HEK293 (cell line): ENCODE measurements at regions not wholly inside any gene's neighbourhood (a gene's known extent, or its start where the extent isn't known, plus 50 kb on each side); places are given as distances from the start of the nearest gene placed in this dataset.

Experiments used
- CTCF ChIA-PET: fragments of 350-600 bp; formaldehyde crosslinking; extraction: SDS; loops from one replicate; lab custom pipeline; 2021; ENCODE audit warnings: antibody characterized with exemption; lab: Yijun Ruan, JAX
- POLR2A ChIA-PET: fragments of 300-600 bp; formaldehyde crosslinking; extraction: SDS; loops from one replicate; lab custom pipeline; 2020; ENCODE audit warnings: antibody characterized with exemption, inconsistent platforms; lab: Yijun Ruan, JAX
- H3K27ac ChIP-seq: fragments of 200-500 bp; sonication (Bioruptor generic); 2 replicates; pipeline ENCODE4 v1.5.1; 2014; ENCODE audit warnings: low read depth, low read length, control low read depth, inconsistent platforms; ENCODE audit errors: extremely low read depth
- H3K36me3 ChIP-seq, 2 experiments: fragments of 200-500 bp in 1 of 2; sonication (Bioruptor generic) in 1 of 2; 1 replicate in 1 of 2; 2 replicates in 1 of 2; pipeline ENCODE4 v1.5.1; 2014 to 2017; ENCODE audit warnings: inconsistent platforms in 2 of 2, low read length in 2 of 2; ENCODE audit not compliant: control insufficient read depth in 2 of 2, insufficient read depth in 1 of 2
- H3K4me1 ChIP-seq: fragments of 200-500 bp; sonication (Bioruptor generic); 2 replicates; pipeline ENCODE4 v1.5.1; 2014; ENCODE audit warnings: mild to moderate bottlenecking, low read length, inconsistent platforms; ENCODE audit not compliant: control insufficient read depth, insufficient read depth
- H3K4me3 ChIP-seq: 2 replicates; pipeline ENCODE4 v1.5.1; 2011; ENCODE audit warnings: low read depth, mild to moderate bottlenecking, control low read depth, low read length, moderate library complexity
- H3K9me3 ChIP-seq: fragments of 200-500 bp; sonication (Bioruptor generic); 2 replicates; pipeline ENCODE4 v1.5.1; 2014; ENCODE audit warnings: low read depth, low read length, inconsistent platforms; ENCODE audit not compliant: control insufficient read depth, insufficient read depth
- GFI1B ChIP-seq: fragments of 450-650 bp; formaldehyde crosslinking; IDR thresholded peaks from 2 replicates; pipeline ENCODE4 v1.5.1; 2016; ENCODE audit warnings: missing biosample characterization, missing genetic modification characterization
- KLF7 ChIP-seq: fragments of 450-650 bp; formaldehyde crosslinking; IDR thresholded peaks from 2 replicates; pipeline ENCODE4 v1.5.1; 2016; ENCODE audit warnings: missing biosample characterization, missing genetic modification characterization, borderline replicate concordance
- KLF8 ChIP-seq: fragments of 450-650 bp; formaldehyde crosslinking; IDR thresholded peaks from 2 replicates; pipeline ENCODE4 v1.5.1; 2016; ENCODE audit warnings: missing biosample characterization, missing genetic modification characterization
- PRDM4 ChIP-seq: fragments of 450-650 bp; formaldehyde crosslinking; IDR thresholded peaks from 2 replicates; pipeline ENCODE4 v1.5.1; 2017; ENCODE audit warnings: missing biosample characterization, missing genetic modification characterization
- SETDB1 ChIP-seq: IDR thresholded peaks from one replicate; pipeline ENCODE4 v1.6.1; 2017; ENCODE audit warnings: mild to moderate bottlenecking, low read length, moderate library complexity, mixed read lengths; ENCODE audit not compliant: insufficient read length
- YY1 ChIP-seq: fragments of 450-650 bp; formaldehyde crosslinking; IDR thresholded peaks from 2 replicates; pipeline ENCODE4 v1.5.1; 2018; ENCODE audit warnings: missing biosample characterization, missing genetic modification characterization
- ZIC2 ChIP-seq: fragments of 450-650 bp; formaldehyde crosslinking; IDR thresholded peaks from 2 replicates; pipeline ENCODE4 v1.5.1; 2016; ENCODE audit warnings: missing biosample characterization, missing genetic modification characterization
- ZNF121 ChIP-seq: fragments of 450-650 bp; formaldehyde crosslinking; IDR thresholded peaks from 2 replicates; pipeline ENCODE4 v1.5.1; 2016; ENCODE audit warnings: missing biosample characterization, missing genetic modification characterization
- ZNF140 ChIP-seq: fragments of 450-650 bp; formaldehyde crosslinking; IDR thresholded peaks from 2 replicates; pipeline ENCODE4 v1.5.1; 2016; ENCODE audit warnings: missing biosample characterization, missing genetic modification characterization
- ZNF175 ChIP-seq: fragments of 450-650 bp; formaldehyde crosslinking; IDR thresholded peaks from 2 replicates; pipeline ENCODE4 v1.5.1; 2016; ENCODE audit warnings: missing biosample characterization, missing genetic modification characterization
- ZNF26 ChIP-seq: fragments of 450-650 bp; formaldehyde crosslinking; IDR thresholded peaks from 2 replicates; pipeline ENCODE4 v1.5.1; 2016; ENCODE audit warnings: missing biosample characterization, missing genetic modification characterization
- ZNF292 ChIP-seq: fragments of 450-650 bp; formaldehyde crosslinking; IDR thresholded peaks from 2 replicates; pipeline ENCODE4 v1.5.1; 2016; ENCODE audit warnings: low read depth, missing biosample characterization, missing genetic modification characterization, borderline replicate concordance
- ZNF302 ChIP-seq: fragments of 450-650 bp; formaldehyde crosslinking; IDR thresholded peaks from 2 replicates; pipeline ENCODE4 v1.5.1; 2016; ENCODE audit warnings: missing biosample characterization, missing genetic modification characterization, low read depth
- ZNF404 ChIP-seq: fragments of 450-650 bp; formaldehyde crosslinking; IDR thresholded peaks from 2 replicates; pipeline ENCODE4 v1.5.1; 2017; ENCODE audit warnings: missing biosample characterization, missing genetic modification characterization
- ZNF426 ChIP-seq: fragments of 450-650 bp; formaldehyde crosslinking; IDR thresholded peaks from 2 replicates; pipeline ENCODE4 v1.5.1; 2017; ENCODE audit warnings: missing biosample characterization, missing genetic modification characterization, mild to moderate bottlenecking, inconsistent platforms, moderate library complexity
- ZNF433 ChIP-seq: fragments of 450-650 bp; formaldehyde crosslinking; IDR thresholded peaks from 2 replicates; pipeline ENCODE4 v1.5.1; 2016; ENCODE audit warnings: missing biosample characterization, missing genetic modification characterization, low read depth
- ZNF473 ChIP-seq: fragments of 450-650 bp; formaldehyde crosslinking; IDR thresholded peaks from 2 replicates; pipeline ENCODE4 v1.5.1; 2017; ENCODE audit warnings: missing biosample characterization, missing genetic modification characterization
- ZNF48 ChIP-seq: fragments of 450-650 bp; formaldehyde crosslinking; IDR thresholded peaks from 2 replicates; pipeline ENCODE4 v1.5.1; 2016; ENCODE audit warnings: missing biosample characterization, missing genetic modification characterization
- ZNF510 ChIP-seq: fragments of 450-650 bp; formaldehyde crosslinking; IDR thresholded peaks from 2 replicates; pipeline ENCODE4 v1.5.1; 2018; ENCODE audit warnings: mild to moderate bottlenecking, missing genetic modification characterization, missing biosample characterization; ENCODE audit not compliant: insufficient replicate concordance
- ZNF585B ChIP-seq: fragments of 450-650 bp; formaldehyde crosslinking; IDR thresholded peaks from 2 replicates; pipeline ENCODE4 v1.5.1; 2016; ENCODE audit warnings: missing biosample characterization, missing genetic modification characterization
- ZNF624 ChIP-seq: fragments of 450-650 bp; formaldehyde crosslinking; IDR thresholded peaks from 2 replicates; pipeline ENCODE4 v1.5.1; 2017; ENCODE audit warnings: missing biosample characterization, missing genetic modification characterization
- ZNF654 ChIP-seq: fragments of 450-650 bp; formaldehyde crosslinking; IDR thresholded peaks from 2 replicates; pipeline ENCODE4 v1.5.1; 2016; ENCODE audit warnings: low read depth, missing biosample characterization, missing genetic modification characterization
- ZNF658 ChIP-seq: fragments of 450-650 bp; formaldehyde crosslinking; IDR thresholded peaks from 2 replicates; pipeline ENCODE4; 2016; ENCODE audit warnings: missing biosample characterization, missing genetic modification characterization
- ZNF776 ChIP-seq: fragments of 450-650 bp; formaldehyde crosslinking; IDR thresholded peaks from 2 replicates; pipeline ENCODE4 v1.5.0; 2017; ENCODE audit warnings: missing biosample characterization, missing genetic modification characterization, borderline replicate concordance
- ZNF785 ChIP-seq: fragments of 450-650 bp; formaldehyde crosslinking; IDR thresholded peaks from 2 replicates; pipeline ENCODE4 v1.5.1; 2016; ENCODE audit warnings: missing biosample characterization, missing genetic modification characterization
- ZNF791 ChIP-seq: fragments of 450-650 bp; formaldehyde crosslinking; IDR thresholded peaks from 2 replicates; pipeline ENCODE4 v1.5.1; 2016; ENCODE audit warnings: missing biosample characterization, missing genetic modification characterization

- ChIA-PET POLR2A (no interaction called here), CTCF (interaction anchor here (0.7 to 1.4 kb wide), 3 partner anchors 12 to 749 kb away, joined by 3 to 4 read pairs (median 3); no protein-coding TSS in a partner anchor)
- Histone ChIP-seq H3K36me3 (no peaks in the 10 kb centered on the region), H3K4me1 (no peaks in the 10 kb centered on the region), H3K4me3 (no peak overlapping the region), H3K9me3 (no peaks in the 10 kb centered on the region), H3K27ac (no peak overlapping the region)
- no peak for TF ChIP-seq ZNF585B (tag by site-specific recombination)
- TF ChIP-seq SETDB1, result no peak
- TF ChIP-seq ZNF785 (tag by site-specific recombination), result no peak
- TF ChIP-seq ZNF510 (tag by site-specific recombination), result no peak
- TF ChIP-seq ZNF433 (tag by site-specific recombination), result no peak
- TF ChIP-seq ZNF175 (tag by site-specific recombination), result no peak
- no peak for TF ChIP-seq GFI1B (tag by site-specific recombination)
- TF ChIP-seq ZNF776 (tag by site-specific recombination), result no peak
- TF ChIP-seq ZNF121 (tag by site-specific recombination), result no peak
- TF ChIP-seq ZNF48 (tag by site-specific recombination), result no peak
- TF ChIP-seq ZNF292 (tag by site-specific recombination), result no peak
- TF ChIP-seq ZNF140 (tag by site-specific recombination), result no peak
- TF ChIP-seq PRDM4 (tag by site-specific recombination), result no peak
- TF ChIP-seq ZNF302 (tag by site-specific recombination), result no peak
- TF ChIP-seq ZNF26 (tag by site-specific recombination), result no peak
- no peak for TF ChIP-seq KLF7 (tag by site-specific recombination)
- TF ChIP-seq ZNF658, result no peak
- TF ChIP-seq ZNF426 (tag by site-specific recombination), result no peak
Observed at GRCh38 chr18:60537074-60537473, 164.5 kb upstream of the MC4R start.

GRCh38 chr18:60538891-60539290 is 166.3 kb upstream of the MC4R start:
- no peak overlapping the region for H3K4me3 ChIP-seq
- ChIA-PET CTCF (no interaction called here), POLR2A (no interaction called here)
- TF ChIP-seq ZNF292 (tag by site-specific recombination), result no peak
- no peak for TF ChIP-seq ZNF654 (tag by site-specific recombination)
- no peak for TF ChIP-seq YY1 (tag by site-specific recombination)
- TF ChIP-seq ZNF473 (tag by site-specific recombination), result no peak
- no peak for TF ChIP-seq ZIC2
- TF ChIP-seq ZNF404 (tag by site-specific recombination), result no peak
- TF ChIP-seq ZNF791 (tag by site-specific recombination), result no peak
- TF ChIP-seq KLF8 (tag by site-specific recombination), result no peak
- TF ChIP-seq ZNF624 (tag by site-specific recombination), result no peak
- no peaks in the 10 kb centered on the region for H3K36me3 ChIP-seq
- no peaks in the 10 kb centered on the region for H3K9me3 ChIP-seq
- no peak overlapping the region for H3K27ac ChIP-seq
- H3K4me1 ChIP-seq, result no peaks in the 10 kb centered on the region
